Activated naive CD8-positive, alpha-beta T cell treated with anti-CD3 and anti-CD28 coated beads, Interleukin-2, amount 50 U/mL, for 16 hours (primary cell): ENCODE measurements at regions not wholly inside any gene's neighbourhood (a gene's known extent, or its start where the extent isn't known, plus 50 kb on each side); places are given as distances from the start of the nearest gene placed in this dataset.
"Not testable (repeated sequence)": the region's sequence is repeated elsewhere in the genome, so short reads cannot be mapped to it uniquely, and the experiment has no call there.

Experiments
- DNase-seq: peaks from one replicate; pipeline ENCODE4 v3.0.0-alpha.2; 2020; ENCODE audit warnings: low read depth, low spot score

- DNase-seq = no peak
Measured at GRCh38 chr3:70738291-70738681, 425.8 kb upstream of the MDFIC2 start.

GRCh38 chr3:70737666-70738290 is 425.3 kb upstream of the MDFIC2 start:
- DNase-seq = no peak

GRCh38 chr3:70736009-70736408 is 423.6 kb upstream of the MDFIC2 start:
- DNase-seq = no peak

- DNase-seq = no peak
Measured at GRCh38 chr3:70734756-70735155, 422.3 kb upstream of the MDFIC2 start.

GRCh38 chr3:70731046-70731445 is 418.6 kb upstream of the MDFIC2 start:
- DNase-seq = no peak

- DNase-seq = no peak
Measured at GRCh38 chr3:70729845-70730244, 417.4 kb upstream of the MDFIC2 start.

GRCh38 chr3:70728311-70728710 is 415.9 kb upstream of the MDFIC2 start:
- DNase-seq = no peak

- DNase-seq = no peak
Measured at GRCh38 chr3:70726961-70727360, 414.5 kb upstream of the MDFIC2 start.

GRCh38 chr3:70726096-70726938 is 413.9 kb upstream of the MDFIC2 start:
- no peak for DNase-seq

- no peak for DNase-seq
Measured at GRCh38 chr3:70722018-70722417, 409.6 kb upstream of the MDFIC2 start.

- DNase-seq = no peak
Measured at GRCh38 chr3:70716832-70717231, 404.4 kb upstream of the MDFIC2 start.

GRCh38 chr3:70712449-70713082 is 400.1 kb upstream of the MDFIC2 start:
- no peak for DNase-seq

GRCh38 chr3:70703305-70704102 is 391.1 kb upstream of the MDFIC2 start:
- no peak for DNase-seq

- no peak for DNase-seq
Measured at GRCh38 chr3:70702132-70702531, 389.7 kb upstream of the MDFIC2 start.

GRCh38 chr3:70684701-70685100 is 372.3 kb upstream of the MDFIC2 start:
- DNase-seq = no peak

GRCh38 chr3:70675810-70676209 is 363.4 kb upstream of the MDFIC2 start:
- DNase-seq = not testable (repeated sequence)

- no peak for DNase-seq
Measured at GRCh38 chr3:70658513-70659310, 346.3 kb upstream of the MDFIC2 start.

GRCh38 chr3:70657454-70657853 is 345.0 kb upstream of the MDFIC2 start:
- DNase-seq = no peak

- DNase-seq = no peak
Measured at GRCh38 chr3:70647823-70648222, 335.4 kb upstream of the MDFIC2 start.

- no peak for DNase-seq
Measured at GRCh38 chr3:70647094-70647493, 334.7 kb upstream of the MDFIC2 start.

GRCh38 chr3:70646635-70647034 is 334.2 kb upstream of the MDFIC2 start:
- DNase-seq = no peak
